VCaP (cell line): ENCODE measurements at regions not wholly inside any gene's neighbourhood (a gene's known extent, or its start where the extent isn't known, plus 50 kb on each side); places are given as distances from the start of the nearest gene placed in this dataset.

ENCODE experiments used
- H3K27ac ChIP-seq: fragments of 450-650 bp; 2 replicates; pipeline ENCODE4 v1.5.1; 2017
- TF ChIP-seq, protein P1 (sequence below): fragments of 450-650 bp; conservative IDR thresholded peaks from 2 replicates; pipeline ENCODE4 v1.5.1; 2017; ENCODE audit warnings: mild to moderate bottlenecking, moderate library complexity

DNA sequence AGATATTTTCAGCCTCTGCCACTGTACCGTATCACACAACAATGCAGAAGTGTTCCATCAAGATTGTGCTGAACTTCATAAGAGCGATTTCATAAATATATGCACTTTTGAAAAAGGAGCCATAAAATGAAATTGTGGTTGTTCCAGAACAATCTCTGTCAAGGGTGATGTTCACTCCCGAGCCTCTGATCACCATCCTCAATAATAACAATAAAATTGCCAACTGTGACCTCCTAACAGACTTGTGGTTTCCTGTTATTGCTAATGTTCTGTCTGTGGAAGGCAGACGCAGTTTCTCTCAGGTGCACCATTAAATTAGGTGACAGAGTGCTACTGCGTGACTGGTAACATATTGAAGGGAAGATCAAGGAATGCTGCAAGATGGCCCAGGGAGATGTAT, 383.7 kb downstream of the SOCS6 start:
- TF ChIP-seq, protein P1, sequence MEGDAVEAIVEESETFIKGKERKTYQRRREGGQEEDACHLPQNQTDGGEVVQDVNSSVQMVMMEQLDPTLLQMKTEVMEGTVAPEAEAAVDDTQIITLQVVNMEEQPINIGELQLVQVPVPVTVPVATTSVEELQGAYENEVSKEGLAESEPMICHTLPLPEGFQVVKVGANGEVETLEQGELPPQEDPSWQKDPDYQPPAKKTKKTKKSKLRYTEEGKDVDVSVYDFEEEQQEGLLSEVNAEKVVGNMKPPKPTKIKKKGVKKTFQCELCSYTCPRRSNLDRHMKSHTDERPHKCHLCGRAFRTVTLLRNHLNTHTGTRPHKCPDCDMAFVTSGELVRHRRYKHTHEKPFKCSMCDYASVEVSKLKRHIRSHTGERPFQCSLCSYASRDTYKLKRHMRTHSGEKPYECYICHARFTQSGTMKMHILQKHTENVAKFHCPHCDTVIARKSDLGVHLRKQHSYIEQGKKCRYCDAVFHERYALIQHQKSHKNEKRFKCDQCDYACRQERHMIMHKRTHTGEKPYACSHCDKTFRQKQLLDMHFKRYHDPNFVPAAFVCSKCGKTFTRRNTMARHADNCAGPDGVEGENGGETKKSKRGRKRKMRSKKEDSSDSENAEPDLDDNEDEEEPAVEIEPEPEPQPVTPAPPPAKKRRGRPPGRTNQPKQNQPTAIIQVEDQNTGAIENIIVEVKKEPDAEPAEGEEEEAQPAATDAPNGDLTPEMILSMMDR = no peak
- no peak overlapping the region for H3K27ac ChIP-seq

DNA sequence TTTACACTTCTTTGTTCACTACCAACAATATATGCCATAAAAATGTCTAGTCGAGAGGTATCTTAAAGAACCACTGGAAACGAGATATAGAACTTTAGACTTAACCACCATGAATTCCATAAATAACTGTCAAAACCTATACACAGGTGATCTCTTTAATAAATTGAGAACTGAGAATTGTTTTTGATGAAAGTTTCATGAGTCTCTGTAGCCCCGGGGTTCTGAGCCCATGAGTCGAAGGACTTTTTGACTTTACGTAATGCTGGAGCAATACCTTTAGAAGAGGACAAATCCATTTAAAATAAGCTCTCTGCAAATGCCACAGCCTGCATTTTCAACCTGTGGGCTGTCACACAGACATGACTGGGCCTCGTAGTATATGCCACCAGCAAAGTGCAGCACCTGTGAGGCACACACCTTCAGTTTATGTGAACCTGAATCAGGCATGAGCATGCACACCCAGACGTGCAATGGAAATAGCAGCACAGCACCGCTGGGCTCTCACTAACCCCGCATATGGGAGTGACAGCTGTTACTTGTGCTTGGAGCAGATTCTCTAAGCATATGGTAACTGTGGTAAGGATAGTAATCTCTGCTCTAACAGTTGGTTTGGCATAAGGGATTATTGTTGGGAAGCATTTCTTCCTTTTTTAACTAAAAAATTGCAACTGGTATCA, 383.2 kb downstream of the SOCS6 start:
- H3K27ac ChIP-seq = no peak overlapping the region
- TF ChIP-seq, protein P1 = no peak

DNA sequence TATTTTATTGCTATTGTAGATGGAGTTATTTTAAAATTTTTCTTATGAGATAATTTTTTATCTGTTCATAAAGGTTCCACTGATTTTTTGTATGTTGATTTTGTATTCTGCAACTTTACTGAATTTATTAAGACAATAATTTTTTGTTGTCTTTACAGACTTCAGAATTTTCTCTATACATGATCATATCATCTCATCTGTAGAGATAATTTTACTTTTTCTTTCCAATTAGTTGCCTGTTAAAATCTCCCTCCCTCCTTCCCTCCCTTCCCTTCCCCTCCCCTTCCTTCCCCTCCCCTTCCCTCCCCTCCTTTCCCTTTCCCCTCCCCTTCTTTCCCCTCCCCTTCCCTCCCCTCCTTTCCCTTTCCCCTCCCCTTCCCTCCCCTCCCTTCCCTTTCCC, 378.1 kb downstream of the SOCS6 start:
- TF ChIP-seq, protein P1 = no peak
- H3K27ac ChIP-seq = no peak overlapping the region

DNA sequence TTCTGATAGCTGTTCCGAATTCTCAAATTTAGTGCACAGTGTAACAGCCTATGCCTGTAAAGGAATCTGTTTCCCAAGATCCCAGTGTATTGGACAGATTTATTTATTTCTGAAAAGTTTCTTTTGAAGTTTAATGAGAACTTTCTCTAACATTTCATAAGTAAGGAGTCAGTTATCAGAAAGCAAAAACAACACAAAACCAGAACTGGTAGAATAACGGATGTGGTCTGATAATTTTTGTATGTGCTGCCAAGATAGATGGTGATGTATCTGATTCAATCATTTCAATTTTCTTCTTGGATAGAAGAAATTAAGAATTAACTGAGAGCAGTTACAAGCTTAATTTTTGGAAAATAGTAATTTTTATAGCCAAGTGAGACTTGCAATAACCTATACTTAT, 374.3 kb downstream of the SOCS6 start:
- H3K27ac ChIP-seq = no peak overlapping the region
- TF ChIP-seq, protein P1 = no peak

DNA sequence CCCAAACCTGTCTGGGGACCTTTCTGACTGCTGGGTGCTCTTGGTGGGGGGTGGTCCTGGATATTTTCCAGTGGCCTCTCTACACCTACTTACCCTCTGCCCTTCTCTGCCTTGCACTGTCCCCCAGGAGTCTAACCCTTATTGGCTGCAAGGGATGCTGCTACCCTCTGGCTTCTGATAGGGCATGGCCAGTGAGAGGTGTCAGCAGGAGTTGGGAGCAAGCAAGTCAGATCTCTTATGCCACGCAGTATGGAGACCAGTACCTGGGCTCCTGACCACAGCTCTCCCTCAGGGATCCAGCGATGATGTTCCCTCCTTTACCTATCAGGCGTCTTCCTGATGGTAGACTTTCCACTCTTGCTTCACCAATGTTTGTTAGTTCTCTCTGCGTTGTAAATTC, 373.7 kb downstream of the SOCS6 start:
- H3K27ac ChIP-seq = no peak overlapping the region
- TF ChIP-seq, protein P1 = no peak

DNA sequence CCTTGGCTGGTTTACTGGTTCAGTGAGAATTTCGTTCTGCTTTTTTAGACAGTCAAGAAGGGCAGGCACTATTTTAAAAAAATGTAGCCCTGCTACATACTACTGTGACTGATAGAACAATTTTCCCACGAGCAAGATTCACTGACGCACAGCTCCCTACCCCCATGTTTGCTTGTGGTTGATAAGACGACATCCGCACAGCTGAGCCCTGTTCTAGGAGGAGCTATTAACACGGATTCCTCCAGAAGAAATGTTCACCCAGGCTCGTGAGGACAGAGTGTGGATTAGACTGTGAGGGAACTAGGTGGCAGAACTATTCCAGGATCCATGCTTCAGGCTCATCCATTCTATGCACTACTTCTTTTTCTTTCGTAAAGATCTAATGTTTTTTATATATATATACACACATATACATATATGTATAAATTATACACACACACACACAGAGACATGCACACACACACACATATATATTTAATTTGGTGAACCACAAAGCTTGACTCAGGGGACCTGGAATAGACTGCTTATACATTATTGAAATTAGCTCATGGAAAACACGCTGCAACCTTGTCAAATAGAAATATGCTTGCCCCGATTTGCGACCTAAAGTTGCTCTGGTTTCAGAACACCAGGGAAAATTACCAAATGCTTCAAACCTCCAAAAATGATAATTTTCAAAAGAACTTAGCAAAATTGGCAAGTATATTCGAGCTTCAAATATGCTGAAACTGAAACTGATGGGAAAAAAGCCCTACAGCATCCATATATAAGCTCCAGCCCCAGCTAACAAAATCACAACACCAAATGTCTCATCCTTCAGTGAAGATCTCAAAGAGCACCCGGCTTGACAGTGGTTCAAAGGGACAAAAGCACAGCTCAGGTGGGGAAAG, 370.4 kb downstream of the SOCS6 start:
- no peak overlapping the region for H3K27ac ChIP-seq
- TF ChIP-seq, protein P1 = no peak

DNA sequence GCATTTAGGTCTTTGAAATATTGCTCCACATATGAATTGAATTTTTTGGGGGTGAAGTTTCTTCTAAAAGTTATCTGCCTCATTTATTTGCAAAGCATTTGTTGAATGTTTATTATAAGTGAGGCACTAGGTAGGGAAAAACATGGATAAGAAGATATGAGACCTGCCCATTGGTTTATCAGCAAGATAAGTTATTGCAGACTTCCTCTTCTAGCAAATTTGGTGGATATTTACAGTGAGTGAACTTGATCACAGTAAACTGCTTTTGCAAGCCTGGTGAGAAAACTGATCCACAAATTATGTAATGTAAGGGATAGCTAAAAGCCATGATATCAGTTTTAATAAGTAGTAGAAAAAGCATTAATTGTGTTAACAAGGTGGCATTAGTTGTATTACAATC, 364.8 kb downstream of the SOCS6 start:
- TF ChIP-seq, protein P1 = no peak

More for the DNA sequence above, 364.8 kb downstream of the SOCS6 start:
- no peak overlapping the region for H3K27ac ChIP-seq
